K562 (cell line): ENCODE measurements at regions not wholly inside any gene's neighbourhood (a gene's known extent, or its start where the extent isn't known, plus 50 kb on each side); places are given as distances from the start of the nearest gene placed in this dataset.

Source experiments
- CC2D1A ChIP-seq: fragments of 450-650 bp; IDR thresholded peaks from 2 replicates; pipeline ENCODE4 v1.6.1; 2017; ENCODE audit warnings: mild to moderate bottlenecking
- NR1H2 ChIP-seq: sonication (generic); formaldehyde crosslinking; IDR thresholded peaks from 2 replicates; pipeline ENCODE4 v1.4.0; 2020; ENCODE audit warnings: mild to moderate bottlenecking, missing genetic modification reagents
- NR2C2 ChIP-seq, 2 experiments: fragments of 200-800 bp in 1 of 2; sonication (Bioruptor generic) in 1 of 2; sonication (generic) in 1 of 2; formaldehyde crosslinking in 1 of 2; IDR thresholded peaks; 2 replicates each; pipeline versions ENCODE4 v1.6.1 to v1.8.0; 2016 to 2022; ENCODE audit warnings: mild to moderate bottlenecking in 1 of 2, missing compliant biosample characterization in 1 of 2, missing genetic modification characterization in 1 of 2, missing genetic modification reagents in 1 of 2
- POLR2A ChIP-seq: fragments of 450-650 bp; conservative IDR thresholded peaks from 2 replicates; pipeline ENCODE4 v1.6.1; 2016
- PPARD ChIP-seq: fragments of 250-450 bp; sonication (Bioruptor Pico); IDR thresholded peaks from 2 replicates; pipeline ENCODE4 v1.8.0; 2022; ENCODE audit warnings: inconsistent platforms, mild to moderate bottlenecking, moderate library complexity
- SAP30 ChIP-seq: fragments of 200-600 bp; sonication (generic); IDR thresholded peaks from 2 replicates; pipeline ENCODE4 v1.6.1; 2012; ENCODE audit warnings: borderline replicate concordance, low read depth, mild to moderate bottlenecking, moderate library complexity, low read length, control low read depth, inconsistent platforms; ENCODE audit not compliant: insufficient read depth, poor library complexity, severe bottlenecking

DNA sequence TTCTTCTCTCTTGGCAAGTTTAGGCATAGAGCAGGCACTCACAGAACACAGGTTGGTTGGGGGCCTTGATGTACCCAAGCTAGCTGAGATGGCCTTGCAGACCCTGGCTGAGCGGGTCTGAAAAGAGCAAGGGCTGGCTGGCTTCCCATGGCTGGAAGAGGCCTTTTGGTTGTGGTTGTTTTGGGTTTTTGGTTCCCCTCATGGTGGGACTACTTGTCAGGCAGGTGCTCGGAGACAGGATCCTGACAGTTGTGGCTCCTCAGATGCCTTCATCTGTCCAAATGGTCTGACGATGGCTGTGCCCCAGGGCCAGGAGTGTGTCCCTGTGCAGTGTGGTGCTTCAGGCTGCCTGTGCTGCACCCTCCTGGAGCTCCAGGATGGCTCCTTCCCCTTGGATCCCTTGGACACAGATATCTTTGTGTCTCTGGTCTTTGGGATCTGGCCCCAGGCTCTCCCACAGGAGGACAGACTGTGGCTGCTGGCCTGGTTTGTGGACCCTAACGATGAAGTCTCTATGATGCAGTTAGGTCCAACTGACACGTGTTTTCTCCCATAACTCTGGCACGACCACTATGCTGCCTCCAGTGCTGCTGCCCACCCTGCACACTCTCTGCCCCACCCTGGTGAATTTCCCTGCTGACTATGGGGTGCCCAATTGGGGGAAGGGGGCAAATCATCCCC, 321.5 kb upstream of the ZNF32 start:
- TF ChIP-seq NR2C2 (CRISPR knock-in tag; IDR thresholded peaks at IDR 0.05) (no peak), NR2C2 (tag; IDR thresholded peaks at IDR 0.05) (no peak), NR1H2 (CRISPR knock-in tag) (no peak), SAP30 (no peak), PPARD (CRISPR knock-in tag) (no peak), CC2D1A (no peak), POLR2A (no peak)
